Glutamatergic neuron (in vitro differentiated cells): ENCODE measurements at regions not wholly inside any gene's neighbourhood (a gene's known extent, or its start where the extent isn't known, plus 50 kb on each side); places are given as distances from the start of the nearest gene placed in this dataset.

ENCODE experiments used
- DNase-seq: peaks from one replicate; pipeline ENCODE4 v3.0.0; 2022
- H3K27ac Mint-ChIP-seq: one replicate; pipeline ENCODE4 v1.8.0; 2020; ENCODE audit warnings: mild to moderate bottlenecking, mixed read lengths, inconsistent platforms; ENCODE audit not compliant: unreplicated experiment
- H3K27me3 Mint-ChIP-seq: one replicate; pipeline ENCODE4 v1.8.0; 2020; ENCODE audit warnings: mild to moderate bottlenecking, moderate library complexity, mixed read lengths, inconsistent platforms; ENCODE audit not compliant: unreplicated experiment
- H3K36me3 Mint-ChIP-seq: one replicate; pipeline ENCODE4 v1.8.0; 2020; ENCODE audit warnings: mild to moderate bottlenecking, mixed read lengths, inconsistent platforms; ENCODE audit not compliant: unreplicated experiment
- H3K4me1 Mint-ChIP-seq: one replicate; pipeline ENCODE4 v1.8.0; 2020; ENCODE audit warnings: mild to moderate bottlenecking, low read depth, mixed read lengths, inconsistent platforms; ENCODE audit not compliant: unreplicated experiment
- H3K4me3 Mint-ChIP-seq: one replicate; pipeline ENCODE4 v1.8.0; 2020; ENCODE audit warnings: mild to moderate bottlenecking, mixed read lengths, inconsistent platforms; ENCODE audit not compliant: unreplicated experiment
- H3K9me3 Mint-ChIP-seq: one replicate; pipeline ENCODE4 v1.8.0; 2020; ENCODE audit warnings: mild to moderate bottlenecking, moderate library complexity, mixed read lengths, inconsistent platforms; ENCODE audit not compliant: unreplicated experiment
- CTCF ChIP-seq: fragments of 200-600 bp; sonication (generic); IDR thresholded peaks from one replicate; pipeline ENCODE4 v1.5.0; 2021; ENCODE audit not compliant: partially characterized antibody, unreplicated experiment

DNA sequence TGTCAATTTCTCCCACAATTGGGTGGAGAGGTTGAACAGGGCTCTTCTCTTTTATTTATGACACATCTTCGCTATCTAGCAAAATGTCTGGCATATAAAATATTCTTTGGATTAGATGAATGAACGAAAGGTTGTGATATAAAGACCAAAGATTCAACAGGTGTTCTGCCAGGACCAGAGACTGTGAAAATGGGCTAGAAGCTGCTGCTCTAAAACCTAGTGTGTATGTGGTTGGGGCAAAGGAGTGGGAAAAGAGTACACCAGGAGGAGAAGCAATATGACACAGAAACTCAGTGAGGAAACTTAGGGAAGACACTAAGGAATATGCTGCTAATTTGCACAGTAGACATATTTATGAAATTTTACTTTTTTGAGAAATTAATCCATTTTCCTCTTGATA lies 102.0 kb upstream of the CCDC80 start:
- H3K4me3 Mint-ChIP-seq, result no peak overlapping the region
- H3K36me3 Mint-ChIP-seq, result no peaks in the 10 kb centered on the region
- DNase-seq, result no peak
- no peaks in the 10 kb centered on the region for H3K27me3 Mint-ChIP-seq
- H3K9me3 Mint-ChIP-seq, result no peaks in the 10 kb centered on the region
- peaks cover 2% of the 10 kb centered on the region for H3K4me1 Mint-ChIP-seq
- no peak for TF ChIP-seq CTCF
- H3K27ac Mint-ChIP-seq, result no peak overlapping the region

GRCh38 chr3:112741983-112742382 lies 101.0 kb upstream of the CCDC80 start:
- TF ChIP-seq CTCF, result no peak
- no peaks in the 10 kb centered on the region for H3K36me3 Mint-ChIP-seq
- no peak overlapping the region for H3K27ac Mint-ChIP-seq
- no peak for DNase-seq
- H3K4me1 Mint-ChIP-seq, result peaks cover 2% of the 10 kb centered on the region
- H3K4me3 Mint-ChIP-seq, result no peak overlapping the region
- no peaks in the 10 kb centered on the region for H3K27me3 Mint-ChIP-seq
- H3K9me3 Mint-ChIP-seq, result no peaks in the 10 kb centered on the region

GRCh38 chr3:112740835-112741234 lies 99.9 kb upstream of the CCDC80 start:
- Mint-ChIP-seq H3K27ac (no peak overlapping the region), H3K4me3 (no peak overlapping the region), H3K4me1 (peaks cover 11% of the 10 kb centered on the region), H3K9me3 (no peaks in the 10 kb centered on the region), H3K36me3 (no peaks in the 10 kb centered on the region), H3K27me3 (peaks cover 2% of the 10 kb centered on the region)
- TF ChIP-seq CTCF, result no peak
- DNase-seq, result no peak

- Mint-ChIP-seq H3K27ac (no peak overlapping the region), H3K9me3 (no peaks in the 10 kb centered on the region), H3K36me3 (no peaks in the 10 kb centered on the region), H3K27me3 (peaks cover 2% of the 10 kb centered on the region), H3K4me1 (peaks cover 13% of the 10 kb centered on the region), H3K4me3 (no peak overlapping the region)
- TF ChIP-seq CTCF, result no peak
- DNase-seq, result no peak
Observed at GRCh38 chr3:112739252-112739965, 98.5 kb upstream of the CCDC80 start.

DNA sequence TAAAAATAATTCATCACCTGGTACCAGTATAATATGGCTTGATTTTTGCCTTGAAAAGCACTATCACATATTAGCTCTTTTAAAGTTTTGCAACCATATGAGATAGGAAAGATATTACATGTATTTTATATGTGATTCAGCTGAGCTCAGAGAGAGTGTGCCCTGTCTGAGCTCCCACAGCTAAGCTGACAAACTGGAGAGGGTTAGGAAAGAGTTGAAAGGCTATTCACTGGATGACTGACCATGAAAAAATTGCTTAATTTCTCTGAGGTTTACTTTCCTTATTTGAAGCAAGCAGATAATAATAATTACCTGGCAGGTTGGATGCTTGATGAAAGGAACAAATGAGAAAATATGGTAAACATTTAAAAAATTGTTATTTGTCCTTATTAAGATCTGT lies 97.4 kb upstream of the CCDC80 start:
- peaks cover 13% of the 10 kb centered on the region for H3K4me1 Mint-ChIP-seq
- TF ChIP-seq CTCF, result no peak
- no peak overlapping the region for H3K4me3 Mint-ChIP-seq
- H3K36me3 Mint-ChIP-seq, result no peaks in the 10 kb centered on the region
- H3K27ac Mint-ChIP-seq, result no peak overlapping the region
- H3K27me3 Mint-ChIP-seq, result peaks cover 2% of the 10 kb centered on the region
- DNase-seq, result no peak
- no peaks in the 10 kb centered on the region for H3K9me3 Mint-ChIP-seq
